ENCODE measurements at regions not wholly inside any gene's neighbourhood (a gene's known extent, or its start where the extent isn't known, plus 50 kb on each side); places are given as distances from the start of the nearest gene placed in this dataset.

GRCh38 chr7:50216626-50217025 lies 87.9 kb upstream of the IKZF1 start:
- Histone ChIP-seq H3K27ac (ENCODE audit: low read length in 2 of 2) (no peak overlapping the region), H3K4me1 (ENCODE audit: control insufficient read depth in 2 of 2, insufficient read depth in 2 of 2, low read length in 2 of 2) (peaks cover 24 to 28% of the 10 kb centered on the region in 2 donors), H2AFZ (ENCODE audit: insufficient read depth, low read depth, low read length, poor library complexity, severe bottlenecking) (no peak overlapping the region), H3K9ac (ENCODE audit: low read length) (no peak overlapping the region), H4K20me1 (ENCODE audit: control insufficient read depth, insufficient read depth, low read length, poor library complexity, severe bottlenecking) (no peaks in the 10 kb centered on the region), H3K79me2 (ENCODE audit: control insufficient read depth, insufficient read depth, low read length) (peaks cover 8% of the 10 kb centered on the region), H3K4me2 (replicated peaks; ENCODE audit: low read depth, low read length, poor library complexity, severe bottlenecking) (no peak overlapping the region), H3K9me3 (ENCODE audit: control extremely low read depth in 1 of 3, control insufficient read depth in 2 of 3, insufficient read depth in 1 of 3, low read length in 2 of 3) (peaks cover 0 to 7% (median 6%) of the 10 kb centered on the region in 3 donors), H3K36me3 (replicated peaks in 1 of 2; ENCODE audit: control extremely low read depth in 1 of 2, control insufficient read depth in 1 of 2, extremely low read depth in 1 of 2, insufficient read depth in 2 of 2, low read length in 1 of 2) (no peaks in the 10 kb centered on the region), H3K27me3 (replicated peaks in 1 of 4; ENCODE audit: control extremely low read depth in 1 of 4, control insufficient read depth in 3 of 4, insufficient read depth in 4 of 4, low read length in 3 of 4) (no peaks in the 10 kb centered on the region), H3K4me3 (ENCODE audit: control extremely low read depth in 1 of 5, extremely low read depth in 1 of 5, insufficient read depth in 1 of 5, low read depth in 2 of 5, low read length in 4 of 5) (no peak overlapping the region)
- no peak overlapping the region for H3K27ac Mint-ChIP-seq
- no peak for DNase-seq
- 74% methylated on average over 4 of the region's 5 CpGs for WGBS (ENCODE audit: insufficient coverage)
- TF ChIP-seq CTCF (IDR thresholded peaks at IDR 0.05) (no peak), EZH2 (IDR thresholded peaks at IDR 0.05; ENCODE audit: borderline replicate concordance, insufficient read depth, low read depth, low read length, poor library complexity, severe bottlenecking) (no peak)
- no peak for ATAC-seq (ENCODE audit: low read depth)
- no peaks in the 10 kb centered on the region for H3K27me3 Mint-ChIP-seq
- POLR2A ChIA-PET = no interaction called here
- no peak overlapping the region for H3K4me3 Mint-ChIP-seq
- H3K9me3 Mint-ChIP-seq (ENCODE audit: insufficient read depth) = peaks cover 6% of the 10 kb centered on the region
- H3K4me1 Mint-ChIP-seq = peaks cover 23% of the 10 kb centered on the region
- intact Hi-C loops (cut with micrococcal nuclease) = no loop called here
- CTCF ChIA-PET = no interaction called here

GRCh38 chr7:50214771-50215170 lies 89.7 kb upstream of the IKZF1 start:
- TF ChIP-seq CTCF (IDR thresholded peaks at IDR 0.05) = no peak
- no peak for TF ChIP-seq EZH2 (IDR thresholded peaks at IDR 0.05; ENCODE audit: borderline replicate concordance, insufficient read depth, low read depth, low read length, poor library complexity, severe bottlenecking)
- Histone ChIP-seq H2AFZ (ENCODE audit: insufficient read depth, low read depth, low read length, poor library complexity, severe bottlenecking) (no peak overlapping the region), H3K9me3 (ENCODE audit: control extremely low read depth in 1 of 3, control insufficient read depth in 2 of 3, insufficient read depth in 1 of 3, low read length in 2 of 3) (no peaks in the 10 kb centered on the region), H3K4me3 (ENCODE audit: control extremely low read depth in 1 of 5, extremely low read depth in 1 of 5, insufficient read depth in 1 of 5, low read depth in 2 of 5, low read length in 4 of 5) (no peak overlapping the region), H3K36me3 (replicated peaks in 1 of 2; ENCODE audit: control extremely low read depth in 1 of 2, control insufficient read depth in 1 of 2, extremely low read depth in 1 of 2, insufficient read depth in 2 of 2, low read length in 1 of 2) (no peaks in the 10 kb centered on the region), H3K27me3 (replicated peaks in 1 of 4; ENCODE audit: control extremely low read depth in 1 of 4, control insufficient read depth in 3 of 4, insufficient read depth in 4 of 4, low read length in 3 of 4) (no peaks in the 10 kb centered on the region), H4K20me1 (ENCODE audit: control insufficient read depth, insufficient read depth, low read length, poor library complexity, severe bottlenecking) (no peaks in the 10 kb centered on the region), H3K9ac (ENCODE audit: low read length) (no peak overlapping the region), H3K4me2 (replicated peaks; ENCODE audit: low read depth, low read length, poor library complexity, severe bottlenecking) (no peak overlapping the region), H3K27ac (ENCODE audit: low read length in 2 of 2) (no peak overlapping the region), H3K79me2 (ENCODE audit: control insufficient read depth, insufficient read depth, low read length) (peaks cover 8% of the 10 kb centered on the region), H3K4me1 (ENCODE audit: control insufficient read depth in 2 of 2, insufficient read depth in 2 of 2, low read length in 2 of 2) (peaks cover 24 to 28% of the 10 kb centered on the region in 2 donors)
- POLR2A ChIA-PET = no interaction called here
- H3K4me3 Mint-ChIP-seq = no peak overlapping the region
- WGBS (ENCODE audit: insufficient coverage) = 82% methylated on average over 7 of the region's 8 CpGs
- H3K9me3 Mint-ChIP-seq (ENCODE audit: insufficient read depth) = no peaks in the 10 kb centered on the region
- intact Hi-C loops (cut with micrococcal nuclease) = no loop called here
- no peaks in the 10 kb centered on the region for H3K27me3 Mint-ChIP-seq
- H3K4me1 Mint-ChIP-seq = peaks cover 33% of the 10 kb centered on the region
- DNase-seq = no peak
- CTCF ChIA-PET = interaction anchor here (1.0 to 6.1 kb wide), 5 partner anchors 10 to 202 kb away, joined by 3 to 44 read pairs (median 4); no protein-coding TSS in a partner anchor
- ATAC-seq (ENCODE audit: low read depth) = no peak
- no peak overlapping the region for H3K27ac Mint-ChIP-seq

Data from B cell (primary cell).